OCI-M2 (cell line): ENCODE measurements at regions not wholly inside any gene's neighbourhood (a gene's known extent, or its start where the extent isn't known, plus 50 kb on each side); places are given as distances from the start of the nearest gene placed in this dataset.

Experiments used
- DNase-seq: peaks from one replicate; lab custom pipeline; 2025; ENCODE audit not compliant: unreplicated experiment; lab: John Stamatoyannopoulos, UW

- DNase-seq: no peak
These were observed 921.7 kb upstream of the KCND2 start for GRCh38 chr7:119351320-119351719.

- DNase-seq: no peak
These were observed 898.5 kb upstream of the KCND2 start for GRCh38 chr7:119374436-119374835.

GRCh38 chr7:119377861-119378260 lies 895.1 kb upstream of the KCND2 start:
- DNase-seq: no peak

DNA sequence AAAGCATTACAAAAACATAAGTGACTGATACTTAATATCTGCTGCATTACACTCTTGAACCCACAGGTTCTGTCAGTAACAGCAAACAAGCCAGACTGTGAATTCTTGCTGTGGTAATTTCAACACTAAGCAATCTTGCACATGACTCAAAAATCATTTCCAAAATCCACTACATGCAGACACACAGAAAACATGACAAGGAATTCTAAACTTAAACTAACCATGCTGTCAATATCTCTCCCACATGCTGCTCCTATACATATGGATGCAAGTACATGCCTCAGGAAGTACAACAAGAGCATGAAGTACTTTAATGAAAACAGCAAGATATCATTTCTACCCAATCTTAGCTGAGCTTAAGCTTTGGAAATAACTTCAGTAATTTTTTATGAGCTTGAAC lies 890.2 kb upstream of the KCND2 start:
- no peak for DNase-seq

DNA sequence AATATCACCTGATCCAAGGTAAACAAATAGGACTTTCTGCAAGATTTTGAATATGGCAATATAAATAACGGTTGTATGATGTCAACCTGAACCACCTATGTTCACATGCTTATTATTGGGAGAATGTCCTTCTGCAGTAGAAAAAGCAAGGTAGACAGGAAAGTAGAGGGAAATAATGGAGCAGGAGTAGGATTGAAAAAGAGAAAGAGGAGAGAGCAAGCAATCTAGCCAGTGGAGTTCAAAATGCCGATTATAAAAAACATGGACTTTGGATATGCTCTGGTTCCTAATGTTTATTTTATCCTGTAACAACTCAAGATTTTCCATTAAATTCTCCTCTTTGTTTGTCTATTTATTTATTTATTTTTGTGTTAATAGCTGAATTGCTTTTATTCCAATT lies 878.0 kb upstream of the KCND2 start:
- no peak for DNase-seq

GRCh38 chr7:119397156-119397555 lies 875.8 kb upstream of the KCND2 start:
- no peak for DNase-seq

DNA sequence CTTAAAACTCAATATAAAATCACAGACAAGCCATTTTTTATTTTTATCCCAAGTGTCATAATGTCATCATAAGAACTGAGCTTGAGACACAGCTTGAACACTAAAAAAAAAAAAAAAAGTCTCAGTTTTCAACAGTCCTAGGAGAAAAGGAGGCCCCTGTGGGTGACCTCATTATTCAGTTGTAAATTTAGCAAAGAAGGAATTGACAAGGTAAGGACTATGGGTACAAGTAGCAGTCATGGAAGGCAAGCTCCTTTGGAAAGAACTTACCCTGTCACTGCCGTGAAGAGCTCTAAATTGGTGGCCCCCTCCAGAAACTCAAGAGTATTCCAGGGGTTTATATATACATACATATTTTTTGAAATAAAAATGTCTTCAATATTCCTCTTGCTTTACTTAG lies 864.4 kb upstream of the KCND2 start:
- no peak for DNase-seq

GRCh38 chr7:119413314-119413805 lies 859.6 kb upstream of the KCND2 start:
- no peak for DNase-seq

GRCh38 chr7:119415682-119416081 lies 857.3 kb upstream of the KCND2 start:
- DNase-seq: no peak

DNA sequence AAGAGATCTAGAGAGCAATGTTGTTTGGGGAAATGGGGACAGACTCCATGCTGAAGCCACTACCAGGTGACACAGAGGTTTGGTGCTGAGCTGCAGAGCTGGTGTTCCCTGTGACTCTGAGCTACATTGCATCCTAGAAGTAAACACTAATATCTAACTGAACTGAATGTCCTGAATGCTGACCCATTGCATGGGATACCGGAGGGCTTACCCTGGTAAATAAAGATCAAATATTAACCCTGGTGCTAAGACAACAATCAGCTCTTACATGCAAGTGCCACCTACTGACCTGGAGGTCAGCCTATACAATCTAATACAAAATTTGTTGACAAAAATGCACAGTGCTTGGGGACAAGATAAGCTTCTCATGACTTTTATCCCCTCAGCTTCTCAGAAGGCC lies 851.3 kb upstream of the KCND2 start:
- DNase-seq: no peak

DNA sequence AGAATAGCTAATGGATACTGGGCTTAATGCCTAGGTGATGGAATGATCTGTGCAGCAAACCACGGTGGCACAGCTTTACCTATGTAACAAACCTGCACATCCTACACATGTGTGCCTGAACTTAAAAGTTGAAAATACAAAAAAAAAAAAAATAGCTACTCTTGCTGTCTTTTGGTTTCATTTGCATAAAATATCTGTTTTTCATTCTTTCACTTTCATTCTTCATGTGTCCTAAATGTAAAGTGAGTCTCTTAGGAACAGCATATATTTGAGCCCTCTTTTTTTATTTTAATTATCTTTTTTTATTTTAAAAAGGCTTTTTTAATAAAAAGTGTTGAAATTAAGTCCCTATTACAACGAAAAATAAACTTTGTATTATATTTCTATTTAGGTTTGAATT lies 836.1 kb upstream of the KCND2 start:
- no peak for DNase-seq

- no peak for DNase-seq
These were observed 834.7 kb upstream of the KCND2 start for GRCh38 chr7:119438315-119438714.

DNA sequence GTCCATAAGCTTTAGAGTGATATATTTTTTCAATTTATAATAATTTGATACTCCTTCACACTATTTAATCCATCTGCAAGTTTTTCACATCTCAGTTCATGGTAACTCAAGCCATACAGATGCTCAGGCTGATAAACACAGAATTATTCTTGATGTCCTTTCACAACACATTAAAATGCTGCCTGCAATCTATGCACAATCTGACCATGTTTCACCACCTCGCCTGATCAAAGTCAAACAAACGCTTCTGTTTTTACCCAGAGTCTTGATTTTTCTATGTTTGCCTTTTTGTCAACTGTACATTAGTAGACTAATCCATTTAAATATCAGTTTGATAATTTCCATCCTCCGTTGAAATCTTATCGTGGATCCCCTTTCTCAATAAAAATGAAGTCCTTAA lies 833.8 kb upstream of the KCND2 start:
- no peak for DNase-seq

DNA sequence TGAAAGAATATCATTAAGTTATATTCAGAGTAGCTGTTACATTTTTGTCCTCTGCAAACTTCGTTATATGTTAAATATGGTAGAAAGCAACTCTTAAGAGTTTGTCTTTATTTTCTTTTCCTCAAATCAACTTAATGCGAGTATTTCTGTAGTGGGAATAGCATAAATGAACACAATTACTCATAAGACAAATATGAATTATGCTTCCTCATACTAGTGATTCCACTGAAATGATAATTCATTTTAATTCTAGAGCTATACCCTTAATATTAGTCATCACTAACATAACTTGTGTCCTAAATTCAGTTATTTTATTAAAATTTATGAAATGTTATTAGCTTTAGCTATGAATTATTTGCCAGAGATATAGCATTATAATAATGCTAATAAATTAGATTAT lies 820.6 kb upstream of the KCND2 start:
- no peak for DNase-seq

GRCh38 chr7:119465798-119466305 lies 807.1 kb upstream of the KCND2 start:
- no peak for DNase-seq

DNA sequence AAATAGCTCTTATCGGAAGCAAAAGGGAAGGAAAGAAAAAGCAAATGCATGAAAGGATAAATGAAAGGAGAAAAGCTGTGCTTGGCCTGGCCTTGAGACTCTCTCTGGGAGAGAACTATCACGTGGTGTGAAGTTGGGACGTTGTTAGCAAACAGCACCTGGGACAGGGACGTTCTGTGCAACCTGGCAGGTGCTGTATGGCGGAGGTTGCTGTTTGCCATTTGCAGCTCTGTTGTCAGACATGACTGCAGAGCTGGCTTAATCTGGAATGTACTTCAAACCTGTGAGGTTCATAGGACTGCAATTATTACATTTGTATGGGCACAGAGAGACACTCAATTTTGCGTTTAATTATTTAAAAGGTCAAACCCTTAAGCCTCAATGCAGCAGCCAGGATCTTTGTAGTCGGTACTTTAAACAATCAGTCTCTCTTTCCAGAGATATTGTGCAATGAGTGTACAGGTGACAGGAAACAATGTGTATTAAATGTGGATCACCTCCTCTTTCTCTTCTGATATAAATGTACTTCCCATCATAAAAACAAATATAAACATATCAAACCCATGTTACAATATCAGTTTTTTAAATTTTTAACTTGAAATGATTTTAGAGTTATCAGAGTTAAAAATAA lies 800.5 kb upstream of the KCND2 start:
- no peak for DNase-seq

- DNase-seq: peak; percentile 12
These were observed 790.8 kb upstream of the KCND2 start for GRCh38 chr7:119482209-119482608.

DNA sequence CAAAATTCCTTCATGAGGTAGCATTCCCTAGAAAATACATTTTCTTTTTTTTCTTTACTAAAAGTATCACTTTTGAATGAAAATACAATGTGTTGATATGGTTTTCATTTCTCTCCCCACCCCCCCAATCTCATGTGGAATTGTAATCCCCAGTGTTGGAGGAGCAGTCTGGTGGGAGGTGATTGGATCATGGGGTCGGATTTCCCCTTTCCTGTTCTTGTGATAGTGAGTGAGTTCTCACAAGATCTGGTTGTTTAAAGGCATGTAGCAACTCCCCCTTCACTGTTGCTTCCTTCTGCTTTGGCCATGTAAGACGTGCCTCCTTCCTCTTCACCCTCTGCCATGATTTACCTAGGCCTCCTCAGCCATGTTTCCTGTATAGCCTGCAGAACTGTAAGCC lies 790.3 kb upstream of the KCND2 start:
- DNase-seq: no peak

DNA sequence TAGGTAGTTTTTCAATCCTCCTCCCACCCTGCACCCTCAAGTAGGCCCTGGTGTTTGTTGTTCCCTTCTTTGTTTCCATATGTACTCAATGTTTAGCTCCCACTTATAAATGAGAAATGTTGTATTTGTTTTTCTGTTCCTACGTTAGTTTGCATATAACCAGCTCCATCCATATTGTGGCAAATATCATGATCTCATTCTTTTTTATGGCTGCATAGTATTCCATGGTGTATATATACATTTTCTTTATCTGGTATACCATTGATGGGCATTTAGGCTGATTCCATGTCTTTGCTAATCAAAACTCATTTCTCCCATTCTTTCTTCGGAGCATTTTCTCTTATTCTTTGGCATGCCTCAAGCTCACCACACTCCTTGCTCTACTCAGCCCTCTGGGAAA lies 789.6 kb upstream of the KCND2 start:
- no peak for DNase-seq

DNA sequence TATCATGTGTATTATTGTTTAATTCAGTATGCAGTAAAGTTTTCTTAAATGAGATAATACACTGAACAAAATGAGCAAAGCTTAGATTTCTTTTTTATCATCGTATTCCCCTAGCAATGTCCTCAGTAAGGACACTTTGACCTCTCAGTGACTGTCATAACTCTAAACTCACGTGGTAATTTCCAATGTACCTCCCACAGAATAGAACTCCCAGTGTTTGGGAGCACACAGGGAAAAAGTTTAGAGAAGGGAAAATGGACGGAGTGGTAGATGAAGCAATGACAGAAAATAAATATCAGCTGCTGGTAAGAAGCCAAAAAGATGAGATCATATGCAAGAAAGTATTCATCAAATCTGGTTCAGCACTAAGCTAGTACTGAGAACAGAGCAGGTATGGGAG lies 758.6 kb upstream of the KCND2 start:
- DNase-seq: no peak

DNA sequence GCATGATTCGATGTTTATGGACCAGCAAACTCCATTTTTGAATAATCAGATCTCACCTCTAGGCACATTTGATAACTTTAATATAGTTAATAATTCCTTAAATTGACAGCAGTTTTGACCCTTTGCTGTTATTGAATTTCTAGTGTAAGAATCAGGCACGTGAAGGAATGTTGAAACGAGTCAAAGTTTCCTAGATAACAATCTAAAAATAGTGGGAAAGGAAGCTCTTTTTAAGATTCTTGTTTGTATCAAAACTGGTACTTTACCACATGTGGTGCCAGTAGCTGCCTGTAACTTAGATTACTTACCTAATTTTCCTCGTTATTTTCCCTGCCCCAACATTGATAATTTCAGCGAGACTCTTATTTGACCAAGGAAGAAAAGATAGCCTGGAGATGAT lies 757.8 kb upstream of the KCND2 start:
- DNase-seq: no peak

GRCh38 chr7:119515962-119516361 lies 757.0 kb upstream of the KCND2 start:
- no peak for DNase-seq

DNA sequence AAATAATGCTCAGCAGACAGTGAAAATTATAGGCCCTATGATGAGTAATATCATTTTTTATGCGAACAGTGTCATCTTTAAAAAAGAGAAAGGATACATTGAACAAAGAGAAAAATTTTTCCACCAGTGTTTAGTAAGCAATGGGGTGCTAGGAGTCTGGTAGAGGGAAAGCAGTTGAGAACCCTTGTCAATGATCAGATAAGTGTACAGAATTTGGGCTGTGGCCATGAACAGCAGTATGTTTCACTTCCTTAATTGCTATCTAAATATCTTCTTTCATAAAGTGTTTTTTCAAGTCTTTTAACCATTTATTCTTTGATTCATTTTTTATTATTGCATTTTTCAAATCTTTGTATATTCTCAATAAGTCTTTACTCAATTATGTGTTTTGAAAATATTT lies 750.7 kb upstream of the KCND2 start:
- DNase-seq: no peak
